Nucleus accumbens (tissue), 56 donors: ENCODE measurements at regions not wholly inside any gene's neighbourhood (a gene's known extent, or its start where the extent isn't known, plus 50 kb on each side); places are given as distances from the start of the nearest gene placed in this dataset.

Experiments
- DNase-seq, 56 donors: peaks; one replicate each; lab custom pipeline; 2025; lab: John Stamatoyannopoulos, UW

- DNase-seq = no peak
These were observed 50.6 kb upstream of the SMNDC1 start for GRCh38 chr10:110355141-110355831.

GRCh38 chr10:110355922-110356627, 51.4 kb upstream of the SMNDC1 start:
- DNase-seq = no peak

- DNase-seq = no peak
These were observed 52.0 kb upstream of the SMNDC1 start for GRCh38 chr10:110356628-110357245.

GRCh38 chr10:110357252-110357780, 52.6 kb upstream of the SMNDC1 start:
- peak in 31 of 56 donors; percentile 6 to 80 (median 34) for DNase-seq

- DNase-seq = no peak
These were observed 53.2 kb upstream of the SMNDC1 start for GRCh38 chr10:110357871-110358270.

GRCh38 chr10:110358278-110358677, 53.6 kb upstream of the SMNDC1 start:
- no peak for DNase-seq

- DNase-seq = no peak
These were observed 54.3 kb upstream of the SMNDC1 start for GRCh38 chr10:110358869-110359629.

- DNase-seq = no peak
These were observed 56.2 kb upstream of the SMNDC1 start for GRCh38 chr10:110360857-110361474.

- peak in 7 of 56 donors; percentile 1 to 34 (median 8) for DNase-seq
These were observed 57.2 kb upstream of the SMNDC1 start for GRCh38 chr10:110361800-110362456.

- peak in 47 of 56 donors; percentile 2 to 69 (median 29) for DNase-seq
These were observed 59.1 kb upstream of the SMNDC1 start for GRCh38 chr10:110363572-110364411.

- DNase-seq = peak in 34 of 56 donors; percentile 4 to 71 (median 36)
These were observed 59.8 kb upstream of the SMNDC1 start for GRCh38 chr10:110364531-110364937.

GRCh38 chr10:110365356-110366143, 60.8 kb upstream of the SMNDC1 start:
- DNase-seq = no peak

GRCh38 chr10:110366635-110367034, 61.9 kb upstream of the SMNDC1 start:
- DNase-seq = no peak

GRCh38 chr10:110368002-110368401, 63.3 kb upstream of the SMNDC1 start:
- DNase-seq = no peak

GRCh38 chr10:110368556-110368955, 63.8 kb upstream of the SMNDC1 start:
- no peak for DNase-seq

- no peak for DNase-seq
These were observed 65.3 kb upstream of the SMNDC1 start for GRCh38 chr10:110370006-110370405.

GRCh38 chr10:110372656-110373055, 67.9 kb upstream of the SMNDC1 start:
- no peak for DNase-seq

- DNase-seq = no peak
These were observed 68.3 kb upstream of the SMNDC1 start for GRCh38 chr10:110373059-110373458.
